Coronary artery (tissue), 2 donors: ENCODE measurements at regions not wholly inside any gene's neighbourhood (a gene's known extent, or its start where the extent isn't known, plus 50 kb on each side); places are given as distances from the start of the nearest gene placed in this dataset.

ENCODE experiments used
- DNase-seq: peaks from one replicate; pipeline ENCODE4 v3.0.0-alpha.2; 2017; ENCODE audit warnings: low spot score
- H3K27ac ChIP-seq, 2 donors: fragments of 200-600 bp; sonication (generic); one replicate each; pipeline ENCODE4 v1.5.1; 2016 to 2019
- H3K4me3 ChIP-seq: fragments of 200-600 bp; sonication (generic); 2 replicates; pipeline ENCODE4 v1.5.1; 2016; ENCODE audit warnings: mild to moderate bottlenecking, moderate library complexity
- CTCF ChIP-seq: fragments of 200-600 bp; sonication (generic); IDR thresholded peaks from one replicate; pipeline ENCODE4 v1.5.1; 2019; ENCODE audit warnings: antibody characterized with exemption

GRCh38 chr16:8370374-8371270, 219.7 kb downstream of the TMEM114 start:
- Histone ChIP-seq H3K27ac (no peak overlapping the region), H3K4me3 (no peak overlapping the region)
- no peak for DNase-seq
- TF ChIP-seq CTCF = no peak

DNA sequence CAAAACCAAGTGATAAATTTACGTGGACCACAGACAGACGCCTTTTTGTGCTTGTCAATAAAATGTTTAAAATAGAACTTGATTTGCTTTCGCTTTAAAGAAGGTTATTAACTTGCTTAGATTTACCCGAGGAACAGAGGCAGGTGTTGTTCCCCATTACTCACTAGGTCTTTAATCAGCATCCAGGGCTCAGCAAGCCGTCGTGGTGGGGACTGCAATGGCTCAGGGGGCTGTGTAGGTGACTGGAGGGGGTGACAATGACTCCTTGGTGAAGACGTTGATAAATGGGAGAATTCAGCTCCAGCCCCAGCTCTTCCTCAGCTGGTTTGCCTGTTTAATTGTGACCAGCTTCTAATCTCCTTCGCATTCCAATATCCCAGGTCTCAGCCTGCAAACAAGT, 231.4 kb downstream of the TMEM114 start:
- H3K27ac ChIP-seq = no peak overlapping the region
- no peak for TF ChIP-seq CTCF
- no peak for DNase-seq
- H3K4me3 ChIP-seq = no peak overlapping the region

- DNase-seq = no peak
- no peak for TF ChIP-seq CTCF
- H3K4me3 ChIP-seq = no peak overlapping the region
- H3K27ac ChIP-seq = no peak overlapping the region
Observed at GRCh38 chr16:8355675-8356074, 234.6 kb downstream of the TMEM114 start.

- no peak for DNase-seq
- no peak for TF ChIP-seq CTCF
- no peak overlapping the region for H3K27ac ChIP-seq
- no peak overlapping the region for H3K4me3 ChIP-seq
Observed at GRCh38 chr16:8346294-8346693, 244.0 kb downstream of the TMEM114 start.

DNA sequence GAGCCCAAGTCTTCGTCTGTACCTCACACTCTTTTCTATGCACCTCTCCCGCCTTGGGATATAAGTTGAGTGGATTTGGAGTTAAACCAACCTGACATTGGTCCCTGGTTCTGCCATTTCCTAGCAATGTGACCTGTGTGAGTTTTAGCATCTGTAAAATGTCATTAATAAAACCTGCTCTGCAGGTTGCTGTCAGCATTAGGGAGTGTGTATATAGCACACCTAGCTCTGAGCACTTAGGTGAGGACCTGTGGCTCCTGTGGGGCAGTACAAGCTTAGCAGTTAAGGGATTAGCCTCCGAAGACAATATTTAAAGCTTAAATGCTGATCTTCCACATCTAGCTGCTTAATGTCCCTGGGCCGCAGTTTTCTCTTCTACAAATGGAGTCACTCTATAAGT, 248.0 kb downstream of the TMEM114 start:
- TF ChIP-seq CTCF = no peak
- DNase-seq = no peak
- H3K27ac ChIP-seq = no peak overlapping the region
- H3K4me3 ChIP-seq = no peak overlapping the region

DNA sequence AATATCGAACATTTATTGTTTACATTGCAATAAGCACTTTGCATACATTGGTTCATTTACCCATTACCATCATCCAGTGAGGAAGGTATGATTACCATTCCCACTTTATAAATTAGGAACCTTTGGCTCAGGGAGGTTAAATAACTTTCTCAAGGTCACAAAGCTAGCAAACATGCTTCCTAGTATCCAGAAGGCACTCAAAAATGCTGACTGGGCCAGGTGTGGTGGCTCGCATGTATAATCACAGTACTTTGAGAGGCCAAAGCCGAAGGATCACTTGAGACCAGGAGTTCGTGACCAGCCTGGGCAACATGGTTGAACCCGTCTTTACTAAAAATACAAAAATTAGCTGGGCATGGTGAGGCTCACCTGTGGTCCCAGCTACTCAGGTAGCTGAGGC, 259.6 kb downstream of the TMEM114 start:
- H3K4me3 ChIP-seq = no peak overlapping the region
- H3K27ac ChIP-seq = no peak overlapping the region
- DNase-seq = no peak
- no peak for TF ChIP-seq CTCF

- H3K4me3 ChIP-seq = no peak overlapping the region
- no peak overlapping the region for H3K27ac ChIP-seq
- DNase-seq = no peak
- TF ChIP-seq CTCF = no peak
Observed at GRCh38 chr16:8326232-8326631, 264.1 kb downstream of the TMEM114 start.
